Peyer's patch (tissue), 4 donors: ENCODE measurements at regions not wholly inside any gene's neighbourhood (a gene's known extent, or its start where the extent isn't known, plus 50 kb on each side); places are given as distances from the start of the nearest gene placed in this dataset.

Source experiments
- CTCF ChIP-seq, 6 experiments: fragments of 450-650 bp in 4 of 6; fragments of 200-600 bp in 2 of 6; sonication (generic) in 1 of 6; IDR thresholded peaks; one replicate each; pipeline ENCODE4 v1.5.1; 2017 to 2019; ENCODE audit warnings: antibody characterized with exemption in 6 of 6, mild to moderate bottlenecking in 3 of 6, moderate library complexity in 1 of 6
- POLR2A ChIP-seq, 2 donors: fragments of 450-650 bp; IDR thresholded peaks; one replicate each; pipeline ENCODE4 v1.5.1; 2017; ENCODE audit warnings: antibody characterized with exemption in 2 of 2, mild to moderate bottlenecking in 2 of 2, moderate library complexity in 2 of 2

DNA sequence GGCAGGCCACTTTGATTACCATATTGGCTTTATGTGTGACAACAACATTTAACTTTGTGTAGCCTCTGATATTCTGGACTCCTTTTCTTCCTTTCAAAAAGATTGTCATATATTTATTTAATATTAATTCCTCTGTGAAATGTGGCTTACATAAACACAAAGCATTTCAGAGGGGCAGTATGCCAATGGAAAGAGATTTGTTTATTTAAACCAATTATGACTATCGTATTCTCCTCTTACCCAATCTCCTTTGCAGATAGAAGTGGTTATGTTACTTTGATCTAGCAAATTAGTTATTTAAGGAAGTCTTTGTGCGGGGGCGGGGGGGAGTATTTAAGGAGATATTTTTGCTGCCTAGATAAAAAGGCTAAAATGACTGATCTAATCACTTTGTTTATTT is 573.7 kb upstream of the KIF2B start:
- TF ChIP-seq CTCF (IDR thresholded peaks at IDR 0.05), result no peak
- TF ChIP-seq POLR2A (IDR thresholded peaks at IDR 0.05), result no peak
